GM18861 (cell line): ENCODE measurements at regions not wholly inside any gene's neighbourhood (a gene's known extent, or its start where the extent isn't known, plus 50 kb on each side); places are given as distances from the start of the nearest gene placed in this dataset.
A peak's percentile ranks its signal among the peaks of the same experiment; 100 is the strongest.
"Not testable (repeated sequence)": the region's sequence is repeated elsewhere in the genome, so short reads cannot be mapped to it uniquely, and the experiment has no call there.

Experiments
- ATAC-seq: cut with Tn5 transposase; IDR thresholded peaks from one replicate; pipeline ENCODE4 v1.9.1; 2021; ENCODE audit not compliant: unreplicated experiment

GRCh38 chrX:46235778-46236177 lies 309.4 kb downstream of the ZNF674 start:
- no peak for ATAC-seq

GRCh38 chrX:46234775-46235174 lies 310.4 kb downstream of the ZNF674 start:
- ATAC-seq: no peak

GRCh38 chrX:46228389-46228788 lies 316.8 kb downstream of the ZNF674 start:
- ATAC-seq: no peak

- ATAC-seq: no peak
Measured at GRCh38 chrX:46226422-46226821, 318.8 kb downstream of the ZNF674 start.

GRCh38 chrX:46223499-46223898 lies 321.7 kb downstream of the ZNF674 start:
- ATAC-seq: not testable (repeated sequence)

GRCh38 chrX:46220822-46221221 lies 324.4 kb downstream of the ZNF674 start:
- no peak for ATAC-seq

- ATAC-seq: no peak
Measured at GRCh38 chrX:46218373-46218772, 326.8 kb downstream of the ZNF674 start.

GRCh38 chrX:46216406-46216805 lies 328.8 kb downstream of the ZNF674 start:
- no peak for ATAC-seq

GRCh38 chrX:46211079-46211478 lies 334.1 kb downstream of the ZNF674 start:
- no peak for ATAC-seq

GRCh38 chrX:46209768-46210167 lies 335.5 kb downstream of the ZNF674 start:
- ATAC-seq: no peak

- no peak for ATAC-seq
Measured at GRCh38 chrX:46209037-46209436, 336.2 kb downstream of the ZNF674 start.

GRCh38 chrX:46208225-46208854 lies 336.9 kb downstream of the ZNF674 start:
- peak; percentile 62 for ATAC-seq

- no peak for ATAC-seq
Measured at GRCh38 chrX:46204721-46205422, 340.3 kb downstream of the ZNF674 start.

- no peak for ATAC-seq
Measured at GRCh38 chrX:46202733-46203514, 342.3 kb downstream of the ZNF674 start.

- ATAC-seq: no peak
Measured at GRCh38 chrX:46200413-46200812, 344.8 kb downstream of the ZNF674 start.

- ATAC-seq: no peak
Measured at GRCh38 chrX:46198858-46199257, 346.4 kb downstream of the ZNF674 start.

- ATAC-seq: not testable (repeated sequence)
Measured at GRCh38 chrX:46186811-46187106, 358.5 kb downstream of the ZNF674 start.

GRCh38 chrX:46185923-46186810 lies 359.1 kb downstream of the ZNF674 start:
- no peak for ATAC-seq

GRCh38 chrX:46184749-46185148 lies 360.5 kb downstream of the ZNF674 start:
- ATAC-seq: no peak

- peak; percentile 91 for ATAC-seq
Measured at GRCh38 chrX:46180258-46180687, 364.9 kb downstream of the ZNF674 start.

GRCh38 chrX:46179748-46180147 lies 365.5 kb downstream of the ZNF674 start:
- peak; percentile 15 for ATAC-seq
